GM12878 (cell line): ENCODE measurements at regions not wholly inside any gene's neighbourhood (a gene's known extent, or its start where the extent isn't known, plus 50 kb on each side); places are given as distances from the start of the nearest gene placed in this dataset.

Source experiments
- ATAC-seq: fragments of 200-7000 bp; cut with Tn5 transposase; 3 replicates; pipeline ENCODE4 v1.9.1; 2020; ENCODE audit warnings: mild to moderate bottlenecking, moderate library complexity
- BruUV-seq: library from RNA; stranded (reverse); fragments of 400-500 nt; replicated peaks from 2 replicates; lab custom pipeline; 2021; lab: Mats Ljungman, UMichigan
- CTCF ChIA-PET: fragments of 300-600 bp; sonication (Branson Sonifier 250); formaldehyde crosslinking; extraction: SDS; loops from one replicate; lab custom pipeline; 2021; ENCODE audit warnings: inconsistent platforms; lab: Yijun Ruan, JAX
- POLR2A ChIA-PET: fragments of 350-600 bp; formaldehyde crosslinking; extraction: SDS; loops from one replicate; lab custom pipeline; 2021; ENCODE audit warnings: inconsistent platforms; lab: Charles Lee
- RAD21 ChIA-PET: fragments of 300-600 bp; sonication (Branson Sonifier 250); formaldehyde crosslinking; loops from one replicate; lab custom pipeline; 2023; ENCODE audit warnings: antibody characterized with exemption; ENCODE audit not compliant: unreplicated experiment; lab: Charles Lee
- SMC1A ChIA-PET: fragments of 300-600 bp; sonication (Branson Sonifier 250); formaldehyde crosslinking; loops from one replicate; lab custom pipeline; 2023; ENCODE audit not compliant: unreplicated experiment, uncharacterized antibody; lab: Charles Lee
- DNase-seq: peaks from one replicate; pipeline ENCODE4 v3.0.0-alpha.2; 2011; ENCODE audit warnings: low read depth, low spot score
- FAIRE-seq: peaks from 3 replicates; lab custom pipeline; 2011; peaks lifted over from hg19 to GRCh38; lab: Jason Lieb, UNC
- H2AFZ ChIP-seq: 2 replicates; pipeline ENCODE4 v1.6.0; 2011; ENCODE audit warnings: low read depth, low read length, control low read depth; ENCODE audit not compliant: control insufficient read depth
- H3K27ac ChIP-seq: 2 replicates; pipeline ENCODE4 v1.5.1; 2011; ENCODE audit warnings: control low read depth; ENCODE audit not compliant: control insufficient read depth, insufficient read depth
- H3K27me3 ChIP-seq, 2 experiments: replicated peaks in 1 of 2; 2 replicates each; pipeline versions ENCODE4 v1.6.0 to v1.6.1; 2011; ENCODE audit warnings: low read length in 1 of 2; ENCODE audit not compliant: control insufficient read depth in 2 of 2, insufficient read depth in 2 of 2
- H3K36me3 ChIP-seq, 2 experiments: 2 replicates each; pipeline ENCODE4 v1.5.1; 2011; ENCODE audit warnings: low read length in 1 of 2; ENCODE audit not compliant: control insufficient read depth in 2 of 2, insufficient read depth in 2 of 2
- H3K4me1 ChIP-seq: 2 replicates; pipeline ENCODE4 v1.6.1; 2011; ENCODE audit warnings: mild to moderate bottlenecking, low read length, moderate library complexity, mixed read lengths; ENCODE audit not compliant: control insufficient read depth, insufficient read depth
- H3K4me2 ChIP-seq: 2 replicates; pipeline ENCODE4 v1.6.0; 2011; ENCODE audit warnings: control low read depth; ENCODE audit not compliant: control insufficient read depth, insufficient read depth
- H3K4me3 ChIP-seq: fragments of 200-600 bp; sonication (generic); 2 replicates; pipeline ENCODE4 v1.5.1; 2016
- H3K79me2 ChIP-seq: 2 replicates; pipeline ENCODE4 v1.6.0; 2011; ENCODE audit warnings: low read length; ENCODE audit not compliant: control insufficient read depth, insufficient read depth
- H3K9ac ChIP-seq: 2 replicates; pipeline ENCODE4 v1.8.0; 2011; ENCODE audit warnings: low read length, control low read depth, mixed read lengths; ENCODE audit not compliant: control insufficient read depth, insufficient read depth
- H3K9me3 ChIP-seq: replicated peaks from 3 replicates; pipeline ENCODE4 v1.5.1; 2011; ENCODE audit warnings: mild to moderate bottlenecking, low read length; ENCODE audit not compliant: control insufficient read depth, insufficient read depth
- H4K20me1 ChIP-seq: 2 replicates; pipeline ENCODE4 v1.6.0; 2011; ENCODE audit not compliant: control insufficient read depth, insufficient read depth
- ASH2L ChIP-seq: fragments of 300-600, 200-600 bp; sonication (generic); IDR thresholded peaks from 2 replicates; pipeline ENCODE4 v1.6.1; 2017; ENCODE audit warnings: low read depth, mild to moderate bottlenecking, borderline replicate concordance
- ESRRA ChIP-seq: IDR thresholded peaks from 2 replicates; pipeline ENCODE4 v1.6.1; 2012; ENCODE audit warnings: mild to moderate bottlenecking, low read length, improper control_type of control experiment
- KLF5 ChIP-seq: fragments of 450-650 bp; IDR thresholded peaks from 2 replicates; pipeline ENCODE4 v1.6.1; 2014; ENCODE audit warnings: mild to moderate bottlenecking; ENCODE audit not compliant: partially characterized antibody
- MYB ChIP-seq: fragments of 150-350 bp; IDR thresholded peaks from 2 replicates; pipeline ENCODE4 v1.6.1; 2014; ENCODE audit warnings: mild to moderate bottlenecking, low read depth, low read length, borderline replicate concordance
- MYC ChIP-seq: IDR thresholded peaks from 2 replicates; pipeline ENCODE4 v1.6.1; 2011; ENCODE audit warnings: mild to moderate bottlenecking, low read length, moderate library complexity, inconsistent platforms; ENCODE audit not compliant: insufficient read depth, insufficient replicate concordance, insufficient read length, severe bottlenecking
- RUNX3 ChIP-seq: IDR thresholded peaks from 2 replicates; pipeline ENCODE4 v1.6.1; 2012; ENCODE audit warnings: low read length, inconsistent platforms
- SP1 ChIP-seq: IDR thresholded peaks from one replicate; pipeline ENCODE4 v1.6.1; 2011; ENCODE audit warnings: low read depth, low read length
- SREBF1 ChIP-seq: IDR thresholded peaks from 2 replicates; pipeline ENCODE4 v1.6.1; 2012; ENCODE audit warnings: mild to moderate bottlenecking, low read length
- TARDBP ChIP-seq: IDR thresholded peaks from 2 replicates; pipeline ENCODE4 v1.6.1; 2016; ENCODE audit warnings: borderline replicate concordance
- WGBS: methylation state at CpG from one replicate; pipeline ENCODE4 v1.1.6; 2016; ENCODE audit warnings: low lambda C conversion rate; ENCODE audit not compliant: insufficient replicate concordance, insufficient coverage; ENCODE audit errors: missing lambda C conversion rate; 5-methylcytosine and 5-hydroxymethylcytosine counted together
- in situ Hi-C: fragments of 300-500 bp; cut with MboI; formaldehyde crosslinking; loops from 9 replicates; pipeline ENCODE4 v1.14.3; 2018; ENCODE audit warnings: mixed read lengths
- intact Hi-C: fragments of 100-400 bp; cut with micrococcal nuclease; formaldehyde crosslinking; loops from one replicate; pipeline ENCODE4 v1.14.2; 2022; ENCODE audit not compliant: unreplicated experiment
- TF ChIP-seq, protein P1 (sequence below): IDR thresholded peaks from 2 replicates; pipeline ENCODE4 v1.6.1; 2011; ENCODE audit warnings: borderline replicate concordance, low read depth, mild to moderate bottlenecking, moderate library complexity, low read length; ENCODE audit not compliant: insufficient read depth, poor library complexity, severe bottlenecking
- TF ChIP-seq, protein P2 (sequence below): fragments of 450-650 bp; IDR thresholded peaks from 2 replicates; pipeline ENCODE4 v1.6.1; 2017; ENCODE audit warnings: antibody characterized with exemption, mild to moderate bottlenecking, moderate library complexity
- TF ChIP-seq, protein P3 (sequence below): fragments of 450-650 bp; IDR thresholded peaks from 2 replicates; pipeline ENCODE4 v1.6.1; 2014; ENCODE audit warnings: mild to moderate bottlenecking
- TF ChIP-seq, protein P4 (sequence below): fragments of 450-650 bp; formaldehyde crosslinking; IDR thresholded peaks from 2 replicates; pipeline ENCODE4 v1.4.0; 2020; ENCODE audit warnings: mild to moderate bottlenecking, moderate library complexity

DNA sequence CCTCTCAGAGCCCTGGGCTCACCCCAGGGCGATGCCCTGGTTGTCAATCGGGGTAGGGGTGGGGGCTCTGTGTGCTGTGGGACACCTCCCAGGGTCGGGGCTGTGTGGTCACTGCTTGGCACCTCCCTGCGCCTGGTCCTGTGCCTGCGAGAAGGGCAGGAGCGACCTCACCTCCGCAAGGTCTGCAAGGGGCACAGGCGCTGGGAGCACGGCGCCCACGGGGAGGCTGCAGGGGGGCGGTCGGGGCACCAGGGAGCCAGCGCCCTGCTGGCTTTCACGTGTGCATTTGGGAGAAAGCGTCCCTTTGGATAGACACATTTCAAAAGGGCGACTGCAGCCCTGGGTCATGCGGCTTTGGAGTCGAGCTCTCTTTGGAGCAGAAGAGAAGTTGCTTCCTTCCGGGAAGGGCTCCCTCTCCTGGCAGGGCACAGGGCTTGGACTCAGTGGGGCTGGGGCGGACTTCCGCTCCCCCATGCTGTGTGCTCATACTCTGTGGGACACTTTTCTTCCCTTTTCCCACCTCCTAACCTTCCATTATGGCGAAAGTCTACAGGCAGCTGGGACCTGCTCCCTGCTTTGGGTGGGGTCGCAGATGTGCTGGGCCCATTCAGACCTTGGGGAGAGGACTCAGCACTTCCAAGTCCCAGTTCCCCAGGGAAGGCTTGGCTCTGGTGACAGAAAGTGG lies 52.9 kb upstream of the SLC28A3 start (continued):
- TF ChIP-seq, protein P1, sequence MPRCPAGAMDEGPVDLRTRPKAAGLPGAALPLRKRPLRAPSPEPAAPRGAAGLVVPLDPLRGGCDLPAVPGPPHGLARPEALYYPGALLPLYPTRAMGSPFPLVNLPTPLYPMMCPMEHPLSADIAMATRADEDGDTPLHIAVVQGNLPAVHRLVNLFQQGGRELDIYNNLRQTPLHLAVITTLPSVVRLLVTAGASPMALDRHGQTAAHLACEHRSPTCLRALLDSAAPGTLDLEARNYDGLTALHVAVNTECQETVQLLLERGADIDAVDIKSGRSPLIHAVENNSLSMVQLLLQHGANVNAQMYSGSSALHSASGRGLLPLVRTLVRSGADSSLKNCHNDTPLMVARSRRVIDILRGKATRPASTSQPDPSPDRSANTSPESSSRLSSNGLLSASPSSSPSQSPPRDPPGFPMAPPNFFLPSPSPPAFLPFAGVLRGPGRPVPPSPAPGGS: no peak
- TF ChIP-seq TARDBP: no peak
- no peak for TF ChIP-seq ASH2L

DNA sequence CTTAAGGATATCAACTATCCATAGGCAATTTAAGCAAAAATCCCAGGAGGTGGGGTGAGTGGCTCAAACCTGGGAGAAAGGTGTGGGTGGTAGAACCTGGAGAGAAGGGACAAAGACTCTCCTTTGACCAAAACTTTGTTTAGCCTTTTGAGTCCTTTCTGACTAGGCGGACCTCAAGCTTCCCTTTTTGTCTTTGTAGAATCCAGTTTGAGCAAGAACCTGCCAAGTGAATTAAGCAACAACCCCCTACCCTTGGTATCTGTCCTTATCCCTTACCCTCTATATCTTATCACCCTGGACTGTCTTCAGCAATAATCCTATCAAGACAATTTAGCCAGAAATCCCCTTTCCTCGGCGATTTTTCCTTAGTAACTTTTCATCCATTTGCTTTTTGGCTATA lies 53.5 kb upstream of the SLC28A3 start:
- RAD21 ChIA-PET: interaction anchor here (0.8 kb wide), 1 partner anchor 10 kb away, joined by 3 read pairs; no protein-coding TSS in a partner anchor
- in situ Hi-C loops: loop anchor here (10.0 to 25.0 kb wide), 2 partner anchors 271 to 1393 kb away; partner anchors contain the start of gene NTRK2
- FAIRE-seq: no peak
- TF ChIP-seq MYC (no peak), ESRRA (no peak), SREBF1 (no peak), RUNX3 (no peak), MYB (no peak), KLF5 (no peak), SP1 (no peak)
- TF ChIP-seq, protein P2, sequence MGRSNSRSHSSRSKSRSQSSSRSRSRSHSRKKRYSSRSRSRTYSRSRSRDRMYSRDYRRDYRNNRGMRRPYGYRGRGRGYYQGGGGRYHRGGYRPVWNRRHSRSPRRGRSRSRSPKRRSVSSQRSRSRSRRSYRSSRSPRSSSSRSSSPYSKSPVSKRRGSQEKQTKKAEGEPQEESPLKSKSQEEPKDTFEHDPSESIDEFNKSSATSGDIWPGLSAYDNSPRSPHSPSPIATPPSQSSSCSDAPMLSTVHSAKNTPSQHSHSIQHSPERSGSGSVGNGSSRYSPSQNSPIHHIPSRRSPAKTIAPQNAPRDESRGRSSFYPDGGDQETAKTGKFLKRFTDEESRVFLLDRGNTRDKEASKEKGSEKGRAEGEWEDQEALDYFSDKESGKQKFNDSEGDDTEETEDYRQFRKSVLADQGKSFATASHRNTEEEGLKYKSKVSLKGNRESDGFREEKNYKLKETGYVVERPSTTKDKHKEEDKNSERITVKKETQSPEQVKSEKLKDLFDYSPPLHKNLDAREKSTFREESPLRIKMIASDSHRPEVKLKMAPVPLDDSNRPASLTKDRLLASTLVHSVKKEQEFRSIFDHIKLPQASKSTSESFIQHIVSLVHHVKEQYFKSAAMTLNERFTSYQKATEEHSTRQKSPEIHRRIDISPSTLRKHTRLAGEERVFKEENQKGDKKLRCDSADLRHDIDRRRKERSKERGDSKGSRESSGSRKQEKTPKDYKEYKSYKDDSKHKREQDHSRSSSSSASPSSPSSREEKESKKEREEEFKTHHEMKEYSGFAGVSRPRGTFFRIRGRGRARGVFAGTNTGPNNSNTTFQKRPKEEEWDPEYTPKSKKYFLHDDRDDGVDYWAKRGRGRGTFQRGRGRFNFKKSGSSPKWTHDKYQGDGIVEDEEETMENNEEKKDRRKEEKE: no peak
- TF ChIP-seq, protein P3, sequence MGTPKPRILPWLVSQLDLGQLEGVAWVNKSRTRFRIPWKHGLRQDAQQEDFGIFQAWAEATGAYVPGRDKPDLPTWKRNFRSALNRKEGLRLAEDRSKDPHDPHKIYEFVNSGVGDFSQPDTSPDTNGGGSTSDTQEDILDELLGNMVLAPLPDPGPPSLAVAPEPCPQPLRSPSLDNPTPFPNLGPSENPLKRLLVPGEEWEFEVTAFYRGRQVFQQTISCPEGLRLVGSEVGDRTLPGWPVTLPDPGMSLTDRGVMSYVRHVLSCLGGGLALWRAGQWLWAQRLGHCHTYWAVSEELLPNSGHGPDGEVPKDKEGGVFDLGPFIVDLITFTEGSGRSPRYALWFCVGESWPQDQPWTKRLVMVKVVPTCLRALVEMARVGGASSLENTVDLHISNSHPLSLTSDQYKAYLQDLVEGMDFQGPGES: no peak
- TF ChIP-seq, protein P4, sequence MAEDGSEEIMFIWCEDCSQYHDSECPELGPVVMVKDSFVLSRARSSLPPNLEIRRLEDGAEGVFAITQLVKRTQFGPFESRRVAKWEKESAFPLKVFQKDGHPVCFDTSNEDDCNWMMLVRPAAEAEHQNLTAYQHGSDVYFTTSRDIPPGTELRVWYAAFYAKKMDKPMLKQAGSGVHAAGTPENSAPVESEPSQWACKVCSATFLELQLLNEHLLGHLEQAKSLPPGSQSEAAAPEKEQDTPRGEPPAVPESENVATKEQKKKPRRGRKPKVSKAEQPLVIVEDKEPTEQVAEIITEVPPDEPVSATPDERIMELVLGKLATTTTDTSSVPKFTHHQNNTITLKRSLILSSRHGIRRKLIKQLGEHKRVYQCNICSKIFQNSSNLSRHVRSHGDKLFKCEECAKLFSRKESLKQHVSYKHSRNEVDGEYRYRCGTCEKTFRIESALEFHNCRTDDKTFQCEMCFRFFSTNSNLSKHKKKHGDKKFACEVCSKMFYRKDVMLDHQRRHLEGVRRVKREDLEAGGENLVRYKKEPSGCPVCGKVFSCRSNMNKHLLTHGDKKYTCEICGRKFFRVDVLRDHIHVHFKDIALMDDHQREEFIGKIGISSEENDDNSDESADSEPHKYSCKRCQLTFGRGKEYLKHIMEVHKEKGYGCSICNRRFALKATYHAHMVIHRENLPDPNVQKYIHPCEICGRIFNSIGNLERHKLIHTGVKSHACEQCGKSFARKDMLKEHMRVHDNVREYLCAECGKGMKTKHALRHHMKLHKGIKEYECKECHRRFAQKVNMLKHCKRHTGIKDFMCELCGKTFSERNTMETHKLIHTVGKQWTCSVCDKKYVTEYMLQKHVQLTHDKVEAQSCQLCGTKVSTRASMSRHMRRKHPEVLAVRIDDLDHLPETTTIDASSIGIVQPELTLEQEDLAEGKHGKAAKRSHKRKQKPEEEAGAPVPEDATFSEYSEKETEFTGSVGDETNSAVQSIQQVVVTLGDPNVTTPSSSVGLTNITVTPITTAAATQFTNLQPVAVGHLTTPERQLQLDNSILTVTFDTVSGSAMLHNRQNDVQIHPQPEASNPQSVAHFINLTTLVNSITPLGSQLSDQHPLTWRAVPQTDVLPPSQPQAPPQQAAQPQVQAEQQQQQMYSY: no peak

More for the DNA sequence above, 53.5 kb upstream of the SLC28A3 start:
- Histone ChIP-seq H2AFZ (no peak overlapping the region), H3K4me3 (no peak overlapping the region), H3K79me2 (no peaks in the 10 kb centered on the region), H3K27me3 (peaks cover 0 to 2% of the 10 kb centered on the region in 2 experiments; a peak in 1 of 4 replicates), H3K36me3 (no peaks in the 10 kb centered on the region), H3K9me3 (no peaks in the 10 kb centered on the region), H4K20me1 (no peaks in the 10 kb centered on the region), H3K9ac (no peak overlapping the region), H3K4me1 (no peaks in the 10 kb centered on the region), H3K4me2 (no peak overlapping the region), H3K27ac (no peak overlapping the region)
- ChIA-PET SMC1A (interaction anchor here (0.6 to 0.8 kb wide), 3 partner anchors 17 to 1216 kb away, joined by 3 read pairs; no protein-coding TSS in a partner anchor), POLR2A (no interaction called here), CTCF (interaction anchor here (0.5 to 1.4 kb wide), 4 partner anchors 10 to 202 kb away, joined by 3 to 4 read pairs (median 3); no protein-coding TSS in a partner anchor)
- DNase-seq: no peak
- no peak for ATAC-seq
- intact Hi-C loops: no loop called here
- WGBS: 46% methylated on average over 3 of the region's 3 CpGs
- no TSS peak for BruUV-seq
